Mesodermal cell (in vitro differentiated cells): ENCODE measurements at regions not wholly inside any gene's neighbourhood (a gene's known extent, or its start where the extent isn't known, plus 50 kb on each side); places are given as distances from the start of the nearest gene placed in this dataset.

Experiments used
- H3K27ac ChIP-seq: 2 replicates; pipeline ENCODE4 v1.7.0; 2013; ENCODE audit warnings: mild to moderate bottlenecking, low read depth, low read length, moderate library complexity; ENCODE audit not compliant: severe bottlenecking
- H3K36me3 ChIP-seq: 2 replicates; pipeline ENCODE4 v1.7.1; 2013; ENCODE audit warnings: mild to moderate bottlenecking, low read length, moderate library complexity; ENCODE audit not compliant: control insufficient read depth, insufficient read depth
- H3K4me1 ChIP-seq: one replicate; pipeline ENCODE4 v1.7.1; 2013; ENCODE audit warnings: mild to moderate bottlenecking, low read length; ENCODE audit not compliant: insufficient read depth, control insufficient read depth, poor library complexity, severe bottlenecking
- H3K4me3 ChIP-seq: 2 replicates; pipeline ENCODE4 v1.7.0; 2013; ENCODE audit warnings: low read length, control low read depth, mild to moderate bottlenecking; ENCODE audit not compliant: insufficient read depth, poor library complexity, severe bottlenecking; ENCODE audit errors: extremely low read depth
- H3K9me3 ChIP-seq: 2 replicates; pipeline ENCODE4 v1.7.1; 2013; ENCODE audit warnings: mild to moderate bottlenecking, low read length, moderate library complexity; ENCODE audit not compliant: control insufficient read depth
- whole genome bisulfite sequencing, 2 experiments: methylation state at CpG; one replicate each; pipeline ENCODE4 v1.1.5; 2013; ENCODE audit warnings: missing lambda C conversion rate in 2 of 2; ENCODE audit not compliant: insufficient coverage in 2 of 2; 5-methylcytosine and 5-hydroxymethylcytosine counted together

DNA sequence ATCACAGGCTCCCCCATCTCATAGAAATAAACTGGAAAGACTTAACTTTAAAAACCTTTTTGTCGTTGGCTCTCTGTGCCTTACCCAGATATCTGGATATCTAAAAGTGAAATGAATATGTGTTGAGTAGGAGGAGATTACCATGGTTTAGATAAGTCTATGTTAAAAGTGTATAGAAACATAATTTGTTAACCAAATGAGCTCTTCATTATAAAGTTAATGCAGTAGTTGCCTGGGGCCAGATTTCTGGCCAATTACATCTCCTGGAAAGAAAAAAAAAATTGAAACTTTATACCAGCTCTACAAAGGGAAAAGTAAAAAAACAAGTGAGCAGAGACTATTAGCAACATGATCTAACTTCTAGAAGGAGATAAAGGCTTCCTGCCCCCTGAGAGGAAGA is 259.6 kb upstream of the UBE2E3 start:
- H3K27ac ChIP-seq = no peak overlapping the region
- H3K4me1 ChIP-seq = no peaks in the 10 kb centered on the region
- no CpG with 5 or more reads among the region's 1 CpG for WGBS, 2 experiments
- no peaks in the 10 kb centered on the region for H3K9me3 ChIP-seq
- no peaks in the 10 kb centered on the region for H3K36me3 ChIP-seq
- no peak overlapping the region for H3K4me3 ChIP-seq

DNA sequence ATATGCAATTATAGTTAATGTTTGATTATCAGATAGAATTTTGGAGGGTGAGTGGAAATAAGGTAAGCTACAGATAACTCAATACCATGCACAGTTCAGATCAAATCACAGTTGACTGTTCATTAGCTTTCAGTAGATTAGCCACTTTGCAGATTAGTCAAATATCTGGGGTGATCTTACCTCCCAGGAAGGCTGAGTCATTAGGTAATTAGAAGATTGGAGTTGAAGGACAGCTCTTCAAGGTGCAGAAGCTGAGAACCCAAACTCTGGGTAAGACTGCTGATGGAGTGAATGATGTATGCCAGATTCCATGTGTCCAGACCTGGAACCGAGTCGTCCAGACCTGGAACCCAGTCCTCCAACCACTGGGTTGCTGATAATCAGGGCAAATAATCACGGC is 262.8 kb upstream of the UBE2E3 start:
- peaks cover 7% of the 10 kb centered on the region for H3K9me3 ChIP-seq
- no peak overlapping the region for H3K27ac ChIP-seq
- 89 to 92% methylated on average over 3 of the region's 3 CpGs for WGBS, 2 experiments
- no peaks in the 10 kb centered on the region for H3K4me1 ChIP-seq
- no peak overlapping the region for H3K4me3 ChIP-seq
- H3K36me3 ChIP-seq = no peaks in the 10 kb centered on the region

DNA sequence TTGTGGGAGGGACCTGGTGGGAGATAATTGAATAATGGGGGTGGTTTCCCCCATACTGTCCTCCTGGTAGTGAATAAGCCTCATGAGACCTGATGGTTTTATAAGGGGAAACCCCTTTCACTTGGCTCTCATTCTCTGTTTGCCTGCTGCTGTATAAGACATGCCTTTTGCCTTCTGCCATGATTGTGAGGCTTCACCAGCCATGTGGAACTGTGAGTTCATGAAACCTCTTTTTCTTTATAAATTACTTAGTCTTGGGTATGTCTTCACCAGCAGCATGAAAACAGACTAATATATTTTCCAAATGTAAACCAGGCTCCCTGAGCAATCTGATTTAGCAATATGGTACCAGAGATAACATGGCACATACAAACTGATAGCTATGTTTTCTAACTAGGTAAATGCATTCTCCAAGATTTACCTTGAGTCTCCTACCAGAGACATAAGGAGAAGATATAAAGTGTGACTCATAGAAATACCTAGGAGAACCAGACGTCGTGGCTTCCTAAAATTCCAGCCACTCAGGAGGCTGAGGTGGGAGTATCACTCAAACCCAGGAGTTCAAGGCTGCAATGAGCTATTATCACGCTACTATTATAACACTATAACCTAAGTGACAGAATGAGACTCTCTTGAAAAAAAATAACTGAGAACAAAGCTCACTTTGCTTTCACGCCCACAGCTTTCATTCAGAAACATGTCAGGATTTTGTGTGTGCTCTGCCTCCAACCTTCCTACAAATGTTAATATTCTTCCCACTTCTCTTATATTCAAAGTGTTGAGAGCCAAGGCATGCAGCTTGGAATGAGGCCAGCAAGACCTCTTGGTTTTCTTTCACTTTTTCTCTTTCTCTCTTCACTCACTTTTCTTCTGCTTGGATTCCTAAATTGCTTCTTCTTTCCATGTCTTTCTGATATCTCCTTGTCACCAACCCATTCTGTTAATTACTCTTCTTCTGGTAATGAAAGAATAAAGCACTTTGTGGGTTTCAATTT is 263.9 kb upstream of the UBE2E3 start:
- Histone ChIP-seq H3K4me3 (no peak overlapping the region), H3K4me1 (no peaks in the 10 kb centered on the region), H3K9me3 (peaks cover 7% of the 10 kb centered on the region), H3K36me3 (no peaks in the 10 kb centered on the region), H3K27ac (no peak overlapping the region)
- WGBS, 2 experiments = 81 to 85% methylated on average over 4 of the region's 4 CpGs

DNA sequence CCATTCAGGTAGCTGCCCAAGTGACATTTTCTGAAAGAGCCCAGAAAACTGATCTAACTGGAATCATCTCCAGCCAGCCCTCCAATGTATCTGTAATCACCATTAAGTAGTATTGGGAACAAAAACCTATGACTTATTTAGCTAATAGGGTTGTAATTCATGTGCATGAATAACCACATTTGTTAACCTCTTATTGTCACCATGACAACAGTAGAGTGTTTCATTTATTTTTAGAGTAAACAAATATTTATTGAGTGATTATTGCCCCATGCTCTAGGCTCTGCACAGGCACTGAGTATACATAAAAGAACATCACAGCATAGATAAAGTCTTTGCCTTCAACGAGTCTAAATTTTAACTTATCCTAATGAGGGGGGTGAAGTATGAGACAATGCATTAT is 265.4 kb upstream of the UBE2E3 start:
- no peak overlapping the region for H3K27ac ChIP-seq
- no peaks in the 10 kb centered on the region for H3K4me1 ChIP-seq
- H3K4me3 ChIP-seq = no peak overlapping the region
- no CpG with 5 or more reads among the region's 1 CpG for WGBS, 2 experiments
- peaks cover 7% of the 10 kb centered on the region for H3K9me3 ChIP-seq
- no peaks in the 10 kb centered on the region for H3K36me3 ChIP-seq

DNA sequence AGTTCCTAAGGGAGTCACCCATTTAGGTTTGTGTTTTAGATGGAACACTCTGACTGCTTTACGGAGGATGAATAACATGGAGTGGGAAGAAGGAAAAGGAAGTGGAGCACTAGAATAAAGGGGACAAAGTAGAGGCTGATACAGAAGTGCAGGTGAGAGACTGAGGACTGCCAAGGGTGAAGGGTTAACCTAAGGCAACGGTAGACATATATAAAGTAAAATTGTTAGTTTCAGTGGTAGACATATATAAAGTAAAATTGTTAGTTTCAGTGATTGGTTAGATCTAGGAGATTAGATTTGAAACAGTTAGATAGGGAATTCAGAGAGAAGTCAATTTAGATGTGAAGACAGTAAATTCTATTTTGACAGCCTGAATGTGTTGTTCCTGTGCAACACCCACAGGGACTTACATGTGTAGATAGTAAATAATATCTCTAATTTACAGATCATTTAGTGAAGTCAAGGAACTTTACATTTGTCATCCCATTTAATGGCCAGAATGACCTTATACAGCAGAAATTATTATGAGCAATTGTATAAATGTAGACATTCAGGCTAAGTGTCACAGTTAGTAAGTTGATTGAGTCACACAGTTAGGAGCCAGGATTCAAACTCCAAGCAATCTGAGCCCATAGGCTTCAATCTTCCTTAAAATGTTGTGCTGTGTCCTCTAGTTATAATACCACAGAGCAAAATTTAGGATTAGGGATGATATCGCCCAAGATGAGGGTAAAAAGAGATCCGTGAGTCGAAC is 270.8 kb upstream of the UBE2E3 start:
- 93 to 100% methylated on average over 2 of the region's 5 CpGs for WGBS, 2 experiments
- peaks cover 7% of the 10 kb centered on the region for H3K9me3 ChIP-seq
- H3K4me3 ChIP-seq = no peak overlapping the region
- H3K4me1 ChIP-seq = peaks cover 3% of the 10 kb centered on the region
- H3K36me3 ChIP-seq = no peaks in the 10 kb centered on the region
- H3K27ac ChIP-seq = no peak overlapping the region

DNA sequence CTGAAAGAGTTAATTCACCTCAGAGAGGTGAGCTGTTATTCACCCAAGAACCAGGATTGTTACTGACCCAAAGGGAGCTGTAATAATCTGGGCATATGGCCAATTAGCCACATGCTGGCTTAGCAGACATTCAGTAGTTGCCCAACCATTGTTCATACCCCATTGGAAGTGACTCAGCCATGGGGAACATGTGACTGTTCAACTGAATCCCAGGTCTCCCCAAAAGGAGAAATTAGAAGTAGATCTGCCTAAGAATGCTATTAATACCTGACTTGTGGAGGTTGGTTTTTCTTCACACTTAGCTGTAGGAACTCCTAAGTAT is 272.6 kb upstream of the UBE2E3 start:
- Histone ChIP-seq H3K4me1 (peaks cover 3% of the 10 kb centered on the region), H3K36me3 (no peaks in the 10 kb centered on the region), H3K4me3 (no peak overlapping the region), H3K9me3 (peaks cover 2% of the 10 kb centered on the region), H3K27ac (no peak overlapping the region)

DNA sequence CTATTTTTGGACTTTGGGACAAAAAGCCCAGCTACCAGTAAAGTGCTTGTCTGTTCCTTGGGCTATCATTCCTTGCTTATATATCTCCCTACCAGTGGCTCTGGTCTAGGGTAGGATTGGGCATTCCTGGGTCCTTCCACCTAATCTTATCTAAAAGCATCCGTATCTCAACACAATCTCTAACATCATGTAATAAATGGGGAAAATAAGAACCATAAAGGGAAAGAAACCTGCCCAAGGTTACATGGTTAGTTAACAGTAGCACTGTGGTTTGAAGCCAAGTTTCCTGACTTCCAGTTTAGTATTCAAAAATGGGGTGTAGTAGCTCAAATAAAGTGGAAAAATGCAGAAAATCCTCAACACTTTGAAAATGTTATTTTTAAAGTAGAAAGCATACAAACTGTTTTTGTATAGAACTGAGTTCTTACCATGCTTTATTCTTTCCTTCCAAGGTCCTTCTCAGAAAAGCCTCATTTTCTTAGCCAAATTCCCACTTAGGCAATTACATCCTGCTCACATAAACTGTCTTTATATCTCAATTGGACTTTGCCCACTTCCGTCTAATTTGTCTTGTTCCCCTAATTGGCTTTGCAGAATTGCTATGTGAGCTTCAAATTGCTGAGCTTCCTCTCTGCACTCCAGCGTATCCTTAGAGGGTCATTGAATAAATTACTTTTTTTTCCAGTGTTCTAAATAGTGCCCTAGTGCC is 273.1 kb upstream of the UBE2E3 start:
- WGBS, 2 experiments = 100% methylated on average over 1 to 2 of the region's 3 CpGs
- Histone ChIP-seq H3K4me3 (no peak overlapping the region), H3K4me1 (peaks cover 3% of the 10 kb centered on the region), H3K9me3 (peaks cover 3% of the 10 kb centered on the region), H3K36me3 (no peaks in the 10 kb centered on the region), H3K27ac (no peak overlapping the region)

DNA sequence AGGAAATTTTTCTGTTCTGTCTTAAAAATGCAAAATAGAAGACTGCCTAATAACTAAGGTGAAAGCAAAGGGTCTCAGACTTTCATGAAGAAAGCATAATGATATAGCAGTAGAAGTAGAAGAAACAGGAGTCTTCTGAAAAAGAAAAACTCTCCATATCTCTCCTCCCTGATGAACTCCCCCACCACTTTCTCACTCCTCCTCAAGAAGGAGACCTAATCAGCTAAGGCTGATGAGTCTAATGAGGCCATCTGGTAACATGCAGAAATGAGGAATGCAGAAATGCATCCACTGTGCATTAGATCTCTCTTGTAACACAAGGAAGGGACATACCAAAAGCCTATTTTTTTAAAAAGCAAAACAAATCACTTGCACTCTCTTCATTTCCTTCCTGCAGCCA is 273.7 kb upstream of the UBE2E3 start:
- H3K4me3 ChIP-seq = no peak overlapping the region
- no peaks in the 10 kb centered on the region for H3K36me3 ChIP-seq

DNA sequence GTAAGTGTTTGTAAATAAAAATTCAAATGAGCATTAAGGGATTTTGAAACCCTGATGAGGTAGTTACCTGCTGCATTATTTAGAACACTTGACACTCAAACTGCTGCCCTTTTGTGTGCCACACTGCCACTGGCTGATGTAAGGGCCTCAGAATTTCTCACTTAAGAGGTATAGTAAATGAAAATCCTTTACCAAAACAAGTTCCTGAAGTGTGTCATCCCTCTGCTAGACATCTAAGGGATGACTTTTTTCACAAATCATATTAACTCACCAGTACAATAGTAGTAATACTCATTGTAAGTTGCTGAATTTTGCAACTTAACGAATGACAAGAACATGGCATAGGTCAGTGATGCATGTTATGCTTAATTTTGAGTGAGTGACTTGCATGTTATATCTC is 274.9 kb upstream of the UBE2E3 start:
- WGBS, 2 experiments = no CpG with 5 or more reads among the region's 1 CpG
- Histone ChIP-seq H3K27ac (no peak overlapping the region), H3K9me3 (peaks cover 3% of the 10 kb centered on the region), H3K4me1 (peaks cover 3% of the 10 kb centered on the region), H3K36me3 (no peaks in the 10 kb centered on the region), H3K4me3 (no peak overlapping the region)

More for the DNA sequence above, 273.7 kb upstream of the UBE2E3 start:
- H3K27ac ChIP-seq = no peak overlapping the region
- H3K4me1 ChIP-seq = peaks cover 3% of the 10 kb centered on the region
- H3K9me3 ChIP-seq = peaks cover 3% of the 10 kb centered on the region

DNA sequence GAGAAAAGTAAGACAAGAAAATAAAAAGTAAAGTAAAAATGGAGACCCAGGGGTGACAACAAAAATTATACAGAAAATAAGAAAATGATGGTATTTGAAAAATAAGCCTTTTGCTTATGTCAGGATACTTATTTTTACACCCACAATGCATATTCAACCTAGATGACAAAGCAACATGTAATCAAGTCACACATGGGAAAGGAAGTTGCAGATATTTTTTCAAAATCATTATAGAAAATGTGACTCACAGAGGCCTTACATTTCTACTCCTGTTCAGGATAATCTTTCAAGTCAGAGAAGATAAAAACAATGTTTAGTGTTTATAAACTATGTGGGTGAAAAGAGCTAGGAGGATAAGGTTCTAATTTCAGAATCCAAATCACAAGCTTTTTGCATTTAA is 275.3 kb upstream of the UBE2E3 start:
- Histone ChIP-seq H3K36me3 (no peaks in the 10 kb centered on the region), H3K4me3 (no peak overlapping the region), H3K4me1 (peaks cover 3% of the 10 kb centered on the region), H3K9me3 (peaks cover 3% of the 10 kb centered on the region), H3K27ac (no peak overlapping the region)
